Adrenal gland (tissue), 5 donors: ENCODE measurements at regions not wholly inside any gene's neighbourhood (a gene's known extent, or its start where the extent isn't known, plus 50 kb on each side); places are given as distances from the start of the nearest gene placed in this dataset.

Source experiments
- POLR2A ChIP-seq, 2 donors: fragments of 450-650 bp; IDR thresholded peaks; one replicate each; pipeline ENCODE4 v1.6.1; 2017; ENCODE audit warnings: antibody characterized with exemption in 2 of 2, mild to moderate bottlenecking in 2 of 2, moderate library complexity in 1 of 2
- TF ChIP-seq, protein P1 (sequence below), 6 experiments: fragments of 450-650 bp in 4 of 6; fragments of 200-600 bp in 2 of 6; sonication (generic) in 1 of 6; IDR thresholded peaks; 1 replicate in 5 of 6; 2 replicates in 1 of 6; pipeline versions ENCODE4 v1.5.1 to v1.8.0; 2016 to 2021; ENCODE audit warnings: antibody characterized with exemption in 6 of 6, mild to moderate bottlenecking in 2 of 6, moderate library complexity in 1 of 6
- donor health status: DM: no; HTN: no; CAD: no.

GRCh38 chr2:210814251-210815025 lies 258.0 kb downstream of the CPS1 start:
- TF ChIP-seq, protein P1, sequence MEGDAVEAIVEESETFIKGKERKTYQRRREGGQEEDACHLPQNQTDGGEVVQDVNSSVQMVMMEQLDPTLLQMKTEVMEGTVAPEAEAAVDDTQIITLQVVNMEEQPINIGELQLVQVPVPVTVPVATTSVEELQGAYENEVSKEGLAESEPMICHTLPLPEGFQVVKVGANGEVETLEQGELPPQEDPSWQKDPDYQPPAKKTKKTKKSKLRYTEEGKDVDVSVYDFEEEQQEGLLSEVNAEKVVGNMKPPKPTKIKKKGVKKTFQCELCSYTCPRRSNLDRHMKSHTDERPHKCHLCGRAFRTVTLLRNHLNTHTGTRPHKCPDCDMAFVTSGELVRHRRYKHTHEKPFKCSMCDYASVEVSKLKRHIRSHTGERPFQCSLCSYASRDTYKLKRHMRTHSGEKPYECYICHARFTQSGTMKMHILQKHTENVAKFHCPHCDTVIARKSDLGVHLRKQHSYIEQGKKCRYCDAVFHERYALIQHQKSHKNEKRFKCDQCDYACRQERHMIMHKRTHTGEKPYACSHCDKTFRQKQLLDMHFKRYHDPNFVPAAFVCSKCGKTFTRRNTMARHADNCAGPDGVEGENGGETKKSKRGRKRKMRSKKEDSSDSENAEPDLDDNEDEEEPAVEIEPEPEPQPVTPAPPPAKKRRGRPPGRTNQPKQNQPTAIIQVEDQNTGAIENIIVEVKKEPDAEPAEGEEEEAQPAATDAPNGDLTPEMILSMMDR (IDR thresholded peaks at IDR 0.05), result no peak
- no peak for TF ChIP-seq POLR2A (IDR thresholded peaks at IDR 0.05)
